ENCODE measurements at regions not wholly inside any gene's neighbourhood (a gene's known extent, or its start where the extent isn't known, plus 50 kb on each side); places are given as distances from the start of the nearest gene placed in this dataset.

- Histone ChIP-seq H2BK15ac (ENCODE audit: low read length) (no peak overlapping the region), H4K5ac (ENCODE audit: insufficient read length, low read depth, low read length) (no peak overlapping the region), H3K23ac (ENCODE audit: insufficient read length) (no peak overlapping the region), H3K56ac (replicated peaks; ENCODE audit: insufficient read length, low read depth, low read length) (no peak overlapping the region), H3K14ac (ENCODE audit: insufficient read length) (no peak overlapping the region), H3K4ac (replicated peaks; ENCODE audit: insufficient read length, low read depth, low read length) (no peak overlapping the region), H3K79me2 (ENCODE audit: control insufficient read depth in 1 of 2, insufficient read depth in 2 of 2, low read length in 2 of 2) (no peaks in the 10 kb centered on the region), H2BK12ac (ENCODE audit: low read depth, low read length) (no peak overlapping the region), H2BK20ac (ENCODE audit: low read length) (no peak overlapping the region), H3K79me1 (ENCODE audit: low read depth, low read length) (no peaks in the 10 kb centered on the region), H2BK5ac (ENCODE audit: low read depth, low read length) (no peak overlapping the region), H3K18ac (ENCODE audit: extremely low read depth, low read length) (no peak overlapping the region), H3K9me3 (ENCODE audit: insufficient read depth in 2 of 2, low read depth in 1 of 2, low read length in 1 of 2) (no peaks in the 10 kb centered on the region), H4K8ac (ENCODE audit: extremely low read depth, insufficient read depth, low read length) (no peak overlapping the region), H2AFZ (ENCODE audit: low read length) (no peak overlapping the region), H3K27ac (ENCODE audit: low read depth, low read length) (no peak overlapping the region), H3K4me3 (ENCODE audit: extremely low read depth in 1 of 4, insufficient read depth in 2 of 4, low read depth in 3 of 4, low read length in 4 of 4) (no peak overlapping the region), H2AK5ac (ENCODE audit: low read depth, low read length) (no peak overlapping the region), H3K23me2 (ENCODE audit: low read depth, low read length) (no peaks in the 10 kb centered on the region; the same call in 1 of the 2 replicates), H3K27me3 (replicated peaks in 1 of 4; ENCODE audit: control insufficient read depth in 3 of 4, extremely low read depth in 1 of 4, insufficient read depth in 3 of 4, low read length in 3 of 4) (no peaks in the 10 kb centered on the region), H3K4me1 (replicated peaks in 1 of 4; ENCODE audit: control insufficient read depth in 3 of 4, insufficient read depth in 4 of 4, low read length in 3 of 4) (no peaks in the 10 kb centered on the region), H4K20me1 (replicated peaks in 1 of 2; ENCODE audit: control insufficient read depth in 1 of 2, insufficient read depth in 2 of 2, low read length in 2 of 2) (no peaks in the 10 kb centered on the region), H2BK120ac (replicated peaks; ENCODE audit: low read depth, low read length) (no peak overlapping the region), H3K9ac (replicated peaks in 1 of 4; ENCODE audit: extremely low read depth in 1 of 4, low read depth in 3 of 4, low read length in 3 of 4) (no peak overlapping the region), H3K36me3 (ENCODE audit: control insufficient read depth in 2 of 4, insufficient read depth in 4 of 4, low read length in 3 of 4) (no peaks in the 10 kb centered on the region), H3K4me2 (ENCODE audit: insufficient read depth in 1 of 2, low read depth in 2 of 2, low read length in 2 of 2) (no peak overlapping the region), H4K91ac (replicated peaks; ENCODE audit: insufficient read length, low read length) (no peak overlapping the region)
- FAIRE-seq (no peak), DNase-seq (ENCODE audit: low read depth in 1 of 2, low spot score in 2 of 2) (no peak)
- POLR2A ChIA-PET (ENCODE audit: partially characterized antibody) = no interaction called here
- no peak for TF ChIP-seq FOSL1 (IDR thresholded peaks at IDR 0.05; ENCODE audit: insufficient read depth, low read depth, low read length)
- TF ChIP-seq KDM1A (IDR thresholded peaks at IDR 0.05; ENCODE audit: borderline replicate concordance, low read length) = no peak
- TF ChIP-seq SUZ12 (IDR thresholded peaks at IDR 0.05; ENCODE audit: low read length) = no peak
- TF ChIP-seq E2F6 (IDR thresholded peaks at IDR 0.05) = no peak
- no peak for TF ChIP-seq JUND (IDR thresholded peaks at IDR 0.05; ENCODE audit: low read length)
- no peak for TF ChIP-seq RXRA (IDR thresholded peaks at IDR 0.05; ENCODE audit: insufficient read depth, low read depth, low read length)
- TF ChIP-seq SIN3A (conservative IDR thresholded peaks at IDR 0.05 in 1 of 2, IDR thresholded peaks at IDR 0.05 in 1 of 2; ENCODE audit: low read depth in 1 of 2, low read length in 2 of 2) = no peak
- TF ChIP-seq POU5F1 (IDR thresholded peaks at IDR 0.05; ENCODE audit: low read depth, low read length) = no peak
- TF ChIP-seq CBX5 (IDR thresholded peaks at IDR 0.05; ENCODE audit: low read depth, low read length) = no peak
- no peak for TF ChIP-seq HDAC2 (IDR thresholded peaks at IDR 0.05; ENCODE audit: borderline replicate concordance in 1 of 2, low read depth in 2 of 2, low read length in 2 of 2)
- no peak for TF ChIP-seq TCF12 (IDR thresholded peaks at IDR 0.05; ENCODE audit: low read depth, low read length)
- no peak for TF ChIP-seq EZH2 (IDR thresholded peaks at IDR 0.05; ENCODE audit: low read depth, low read length, severe bottlenecking)
- no peak for TF ChIP-seq RFX5 (IDR thresholded peaks at IDR 0.05; ENCODE audit: borderline replicate concordance, low read depth, low read length)
- TF ChIP-seq NANOG (IDR thresholded peaks at IDR 0.05; ENCODE audit: insufficient read depth, low read depth, low read length, poor library complexity, severe bottlenecking) = no peak
- CTCF ChIA-PET (ENCODE audit: partially characterized antibody) = interaction anchor here (0.6 to 2.4 kb wide), 7 partner anchors 9 to 591 kb away, joined by 3 to 14 read pairs (median 3); no protein-coding TSS in a partner anchor
- WGBS, 2 experiments (ENCODE audit: extremely low coverage in 1 of 2, insufficient coverage in 1 of 2, insufficient read length in 1 of 2, insufficient replicate concordance in 2 of 2, low coverage in 1 of 2, low lambda C conversion rate in 2 of 2, missing lambda C conversion rate in 1 of 2) = 83% methylated on average over 1 of the region's 1 CpG; no CpG with 5 or more reads in 1 of the 2 experiments
Measured at GRCh38 chr16:72241008-72241407, 69.1 kb upstream of the PMFBP1 start.
